HG02642 (cell line): ENCODE measurements at regions not wholly inside any gene's neighbourhood (a gene's known extent, or its start where the extent isn't known, plus 50 kb on each side); places are given as distances from the start of the nearest gene placed in this dataset.
"Not testable (repeated sequence)": the region's sequence is repeated elsewhere in the genome, so short reads cannot be mapped to it uniquely, and the experiment has no call there.

Source experiments
- ATAC-seq: cut with Tn5 transposase; IDR thresholded peaks from one replicate; pipeline ENCODE4 v1.9.1; 2021; ENCODE audit warnings: mild to moderate bottlenecking; ENCODE audit not compliant: unreplicated experiment, poor library complexity

DNA sequence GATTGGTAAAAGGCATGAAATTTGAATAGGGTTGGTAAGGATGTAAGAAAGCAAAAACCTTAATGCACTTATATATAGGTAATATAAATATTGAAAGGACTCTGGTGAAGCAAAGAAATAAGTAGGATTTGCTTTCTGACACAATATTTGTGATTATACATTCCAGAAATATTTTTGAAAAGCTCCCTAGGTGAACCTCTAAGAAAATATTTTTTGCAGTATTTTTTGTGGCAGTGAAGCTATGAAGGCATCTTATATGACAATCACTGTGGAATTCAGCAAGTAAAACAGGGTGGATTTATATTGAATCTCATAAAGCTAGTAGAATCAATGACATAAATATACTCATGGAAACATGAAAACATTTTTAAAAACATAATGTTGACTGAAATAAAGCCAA is 119.6 kb upstream of the EPHA3 start:
- ATAC-seq = no peak

DNA sequence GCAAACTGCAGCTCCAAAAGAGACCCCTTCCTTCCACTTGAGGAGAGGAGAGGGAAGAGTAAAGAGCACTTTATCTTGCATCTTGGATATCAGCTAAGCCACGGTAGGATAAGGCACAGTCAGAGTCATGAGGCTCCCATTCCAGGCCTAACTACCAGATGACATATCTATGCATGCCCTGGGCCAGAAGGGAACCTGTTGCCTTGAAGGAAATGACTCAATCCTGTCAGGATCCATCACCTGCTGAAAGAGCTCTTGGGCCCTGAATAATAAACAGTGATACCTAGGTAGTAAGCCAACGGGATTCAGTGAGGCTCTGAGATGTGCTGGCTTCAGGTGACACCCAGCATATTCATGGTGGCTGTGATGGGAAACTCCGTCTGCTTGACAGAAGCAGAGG is 118.5 kb upstream of the EPHA3 start:
- no peak for ATAC-seq

DNA sequence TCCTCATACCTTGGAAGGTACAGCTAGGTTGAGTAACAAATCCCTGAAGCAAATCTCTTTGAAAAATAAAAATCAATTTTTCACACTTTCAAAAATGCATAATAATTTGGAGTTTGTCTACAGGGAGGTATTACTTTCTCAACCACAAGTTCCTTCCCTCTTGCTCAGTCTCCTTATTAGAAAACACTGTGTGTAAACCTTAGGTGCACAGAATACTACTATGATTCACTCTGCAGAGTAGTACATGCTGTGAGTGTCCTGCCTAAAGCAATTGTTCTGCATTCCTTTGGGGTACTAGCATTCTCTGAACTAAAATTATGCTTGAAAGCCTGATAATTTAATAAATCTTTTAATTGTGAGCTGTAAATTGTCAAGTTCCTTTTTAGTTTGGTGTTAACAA is 115.9 kb upstream of the EPHA3 start:
- no peak for ATAC-seq

DNA sequence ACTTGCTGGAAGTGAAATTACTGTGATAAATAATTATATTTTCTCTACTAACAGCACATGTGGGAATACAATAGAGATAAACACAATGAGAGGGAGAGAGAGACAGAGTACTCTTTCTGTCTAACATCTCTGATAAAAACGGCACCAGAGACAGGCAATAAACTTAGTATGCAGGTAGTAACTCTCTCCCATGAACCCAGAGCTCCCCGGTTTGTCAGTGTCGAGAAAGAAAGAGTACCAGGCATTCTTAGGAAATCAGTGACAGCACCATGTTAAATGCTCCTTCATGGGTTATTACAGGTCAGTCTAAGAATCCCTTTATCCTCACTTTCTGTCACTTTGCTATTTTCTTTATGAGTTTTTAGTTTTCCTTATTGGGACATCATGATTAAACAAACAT is 110.7 kb upstream of the EPHA3 start:
- ATAC-seq = no peak

DNA sequence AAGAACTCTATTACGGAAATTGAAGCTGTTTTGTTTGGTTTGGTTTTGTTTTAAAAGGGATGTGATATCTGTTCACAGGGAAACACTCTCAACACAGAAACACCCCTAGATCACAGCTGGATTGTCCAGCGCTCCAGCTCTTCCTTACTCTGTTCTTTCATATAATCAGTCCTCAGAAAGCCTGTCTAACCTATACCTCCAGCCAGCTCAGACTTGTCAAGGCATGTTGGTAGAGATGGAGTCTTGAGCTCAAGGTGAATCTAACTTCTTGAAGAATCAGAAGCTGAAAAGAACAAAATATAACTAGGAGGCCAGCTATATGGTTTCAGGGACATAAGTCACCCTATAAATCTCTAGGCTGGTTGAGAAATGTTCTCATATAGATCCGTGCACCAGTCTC is 110.2 kb upstream of the EPHA3 start:
- no peak for ATAC-seq

GRCh38 chr3:89000886-89001285 is 106.5 kb upstream of the EPHA3 start:
- ATAC-seq = no peak

GRCh38 chr3:89002191-89002590 is 105.2 kb upstream of the EPHA3 start:
- ATAC-seq = no peak

- ATAC-seq = no peak
Observed at GRCh38 chr3:89013536-89013935, 93.9 kb upstream of the EPHA3 start.

- no peak for ATAC-seq
Observed at GRCh38 chr3:89017531-89017930, 89.9 kb upstream of the EPHA3 start.

- ATAC-seq = no peak
Observed at GRCh38 chr3:89025185-89025584, 82.2 kb upstream of the EPHA3 start.

DNA sequence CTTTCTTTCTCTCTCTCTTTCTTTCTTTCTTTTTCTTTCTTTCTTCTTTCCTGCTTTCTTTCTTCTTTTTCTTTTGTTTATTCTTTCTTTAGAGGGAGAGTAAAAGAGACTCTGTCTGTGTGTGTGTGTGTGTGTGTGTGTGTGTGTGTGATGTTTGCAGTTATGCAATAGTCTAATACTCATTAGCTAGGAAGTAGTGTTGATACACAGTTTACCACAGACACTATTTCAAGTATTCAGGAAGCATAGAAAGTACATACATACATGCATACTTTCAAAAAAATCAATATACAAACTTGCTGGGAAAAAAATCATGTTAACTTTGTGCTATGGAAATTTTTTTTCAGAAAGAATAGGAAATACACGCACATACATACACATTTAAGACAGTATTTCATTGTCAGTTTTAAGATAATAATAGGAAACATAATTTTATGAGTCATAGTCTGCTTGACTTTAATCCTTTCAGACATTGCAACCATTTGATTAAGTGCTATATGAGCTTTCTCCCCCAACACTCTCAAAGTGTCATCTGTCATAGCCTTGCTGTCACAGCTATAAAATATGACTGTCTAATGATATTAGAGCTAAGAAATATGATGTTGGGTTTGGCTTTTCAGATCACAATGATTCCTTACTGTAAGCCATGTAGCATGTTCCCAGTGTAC is 74.9 kb upstream of the EPHA3 start:
- ATAC-seq = no peak

- not testable (repeated sequence) for ATAC-seq
Observed at GRCh38 chr3:89034723-89035122, 72.7 kb upstream of the EPHA3 start.

GRCh38 chr3:89038869-89039268 is 68.6 kb upstream of the EPHA3 start:
- no peak for ATAC-seq

- ATAC-seq = no peak
Observed at GRCh38 chr3:89042236-89042835, 65.1 kb upstream of the EPHA3 start.

DNA sequence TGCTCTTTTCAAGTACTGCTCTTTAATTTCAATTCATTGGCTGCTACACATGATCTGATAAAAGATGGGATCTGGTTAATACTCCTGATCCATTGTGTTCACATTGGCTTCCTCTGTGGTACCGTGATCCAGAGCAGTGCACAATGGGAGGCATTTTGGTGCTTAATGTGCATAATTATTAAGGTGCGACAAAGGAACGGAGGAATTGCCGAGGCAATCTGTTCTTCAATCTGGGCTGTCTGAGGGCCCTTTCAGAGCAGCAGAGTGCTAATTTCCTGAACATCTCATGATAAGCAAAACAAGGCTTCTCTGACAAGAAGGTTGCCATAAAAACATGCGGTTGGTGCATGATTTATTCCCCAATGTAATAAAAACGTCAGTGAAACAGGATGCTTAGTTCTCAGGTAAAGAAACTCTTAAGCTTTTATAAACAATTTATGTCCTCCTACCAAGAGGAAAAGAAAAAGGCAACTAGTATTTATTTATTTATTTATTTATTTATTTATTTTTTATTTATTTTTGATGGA is 64.0 kb upstream of the EPHA3 start:
- ATAC-seq = no peak

- no peak for ATAC-seq
Observed at GRCh38 chr3:89046661-89047060, 60.8 kb upstream of the EPHA3 start.

- ATAC-seq = no peak
Observed at GRCh38 chr3:89049119-89049518, 58.3 kb upstream of the EPHA3 start.

DNA sequence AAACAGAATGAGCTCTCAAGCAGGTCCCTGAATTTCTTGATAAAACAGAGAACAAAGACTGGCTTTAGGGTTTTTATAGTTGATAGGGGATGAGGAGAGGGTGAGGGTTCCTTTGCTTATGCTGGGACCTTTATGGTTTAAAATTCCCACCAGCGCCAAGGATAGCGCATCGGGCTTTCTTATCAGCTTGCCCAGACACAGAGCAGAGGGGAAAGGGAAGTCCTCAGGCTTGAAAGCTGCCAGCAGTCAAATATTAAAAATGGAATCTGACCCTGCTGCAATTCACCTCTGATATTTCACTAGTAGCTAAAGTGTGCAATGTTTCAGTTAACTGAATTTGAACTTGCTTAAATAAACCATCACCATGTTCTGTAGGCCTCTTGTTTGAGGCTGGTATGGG is 55.0 kb upstream of the EPHA3 start:
- no peak for ATAC-seq

DNA sequence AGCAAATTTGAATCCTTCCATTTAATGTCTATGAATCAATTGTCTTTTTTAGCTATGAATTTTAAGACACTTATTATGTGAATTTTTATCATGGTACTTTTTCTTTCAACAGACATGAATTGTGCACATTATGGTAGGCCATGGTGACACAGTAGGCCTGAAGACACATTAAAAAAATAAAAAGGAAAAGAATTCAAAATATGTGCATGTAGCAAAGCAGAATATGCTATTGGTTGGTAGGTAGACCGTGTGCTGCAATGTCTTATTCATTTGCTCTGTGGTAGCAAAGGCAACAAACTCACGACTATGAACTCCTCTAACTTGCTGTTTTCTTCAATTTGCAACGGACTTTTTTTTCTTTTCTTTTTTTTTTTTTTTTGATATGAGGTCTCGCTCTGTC is 50.0 kb upstream of the EPHA3 start:
- ATAC-seq = no peak
